ENCODE measurements at regions not wholly inside any gene's neighbourhood (a gene's known extent, or its start where the extent isn't known, plus 50 kb on each side); places are given as distances from the start of the nearest gene placed in this dataset.

- Histone ChIP-seq H3K4me1 (no peaks in the 10 kb centered on the region), H3K4me3 (no peak overlapping the region), H3K36me3 (no peaks in the 10 kb centered on the region), H3K27me3 (no peaks in the 10 kb centered on the region), H3K27ac (no peak overlapping the region), H3K9me3 (no peaks in the 10 kb centered on the region)
- TF ChIP-seq POLR2AphosphoS5 (IDR thresholded peaks at IDR 0.05) (no peak), POLR2A (IDR thresholded peaks at IDR 0.05) (no peak), CTCF (IDR thresholded peaks at IDR 0.05) (no peak)
- DNase-seq (ENCODE audit: low spot score in 2 of 2) = no peak
- intact Hi-C loops (cut with DNase I; ENCODE audit: low total_unique reads) = no loop called here
Observed at GRCh38 chr12:61161961-61162360, 1098.2 kb upstream of the USP15 start.

- DNase-seq (ENCODE audit: low spot score in 2 of 2) = no peak
- H3K4me1 ChIP-seq = no peaks in the 10 kb centered on the region
- H3K27me3 ChIP-seq = no peaks in the 10 kb centered on the region
- no peaks in the 10 kb centered on the region for H3K9me3 ChIP-seq
- no peaks in the 10 kb centered on the region for H3K36me3 ChIP-seq
- no peak for TF ChIP-seq POLR2AphosphoS5 (IDR thresholded peaks at IDR 0.05)
- TF ChIP-seq CTCF (IDR thresholded peaks at IDR 0.05) = no peak
- TF ChIP-seq POLR2A (IDR thresholded peaks at IDR 0.05) = no peak
- H3K27ac ChIP-seq = peak overlapping the region in 1 of 2 donors; percentile 52
- H3K4me3 ChIP-seq = peak overlapping the region in 1 of 3 donors; percentile 33
- intact Hi-C loops (cut with DNase I; ENCODE audit: low total_unique reads) = no loop called here
Observed at GRCh38 chr12:61188801-61189595, 1071.2 kb upstream of the USP15 start.

- Histone ChIP-seq H3K4me1 (no peaks in the 10 kb centered on the region), H3K4me3 (no peak overlapping the region), H3K27ac (no peak overlapping the region), H3K36me3 (no peaks in the 10 kb centered on the region), H3K27me3 (no peaks in the 10 kb centered on the region), H3K9me3 (no peaks in the 10 kb centered on the region)
- intact Hi-C loops (cut with DNase I; ENCODE audit: low total_unique reads) = no loop called here
- DNase-seq (ENCODE audit: low spot score in 2 of 2) = no peak
- TF ChIP-seq POLR2A (IDR thresholded peaks at IDR 0.05) = no peak
- TF ChIP-seq CTCF (IDR thresholded peaks at IDR 0.05) = no peak
- no peak for TF ChIP-seq POLR2AphosphoS5 (IDR thresholded peaks at IDR 0.05)
Observed at GRCh38 chr12:61213646-61214045, 1046.6 kb upstream of the USP15 start.

- Histone ChIP-seq H3K36me3 (no peaks in the 10 kb centered on the region), H3K27ac (no peak overlapping the region), H3K9me3 (no peaks in the 10 kb centered on the region), H3K27me3 (no peaks in the 10 kb centered on the region), H3K4me3 (no peak overlapping the region), H3K4me1 (no peaks in the 10 kb centered on the region)
- intact Hi-C loops (cut with DNase I; ENCODE audit: low total_unique reads) = no loop called here
- TF ChIP-seq POLR2AphosphoS5 (IDR thresholded peaks at IDR 0.05) = no peak
- TF ChIP-seq CTCF (IDR thresholded peaks at IDR 0.05) = no peak
- TF ChIP-seq POLR2A (IDR thresholded peaks at IDR 0.05) = no peak
- no peak for DNase-seq (ENCODE audit: low spot score in 2 of 2)
Observed at GRCh38 chr12:61220337-61220736, 1039.9 kb upstream of the USP15 start.

GRCh38 chr12:61232040-61232439 is 1028.2 kb upstream of the USP15 start:
- H3K4me3 ChIP-seq = no peak overlapping the region
- intact Hi-C loops (cut with DNase I; ENCODE audit: low total_unique reads) = no loop called here
- H3K4me1 ChIP-seq = no peaks in the 10 kb centered on the region
- DNase-seq (ENCODE audit: low spot score in 2 of 2) = no peak
- H3K27me3 ChIP-seq = no peaks in the 10 kb centered on the region
- H3K27ac ChIP-seq = no peak overlapping the region
- H3K36me3 ChIP-seq = no peaks in the 10 kb centered on the region
- H3K9me3 ChIP-seq = peaks cover 0 to 5% of the 10 kb centered on the region in 2 donors
- TF ChIP-seq POLR2AphosphoS5 (IDR thresholded peaks at IDR 0.05) (no peak), CTCF (IDR thresholded peaks at IDR 0.05) (no peak), POLR2A (IDR thresholded peaks at IDR 0.05) (no peak)

All from breast epithelium (tissue), 4 donors.